ENCODE measurements at regions not wholly inside any gene's neighbourhood (a gene's known extent, or its start where the extent isn't known, plus 50 kb on each side); places are given as distances from the start of the nearest gene placed in this dataset.

- DNase-seq = no peak
These were observed 51.9 kb upstream of the DBX2 start for GRCh38 chr12:45102818-45103217.

DNA sequence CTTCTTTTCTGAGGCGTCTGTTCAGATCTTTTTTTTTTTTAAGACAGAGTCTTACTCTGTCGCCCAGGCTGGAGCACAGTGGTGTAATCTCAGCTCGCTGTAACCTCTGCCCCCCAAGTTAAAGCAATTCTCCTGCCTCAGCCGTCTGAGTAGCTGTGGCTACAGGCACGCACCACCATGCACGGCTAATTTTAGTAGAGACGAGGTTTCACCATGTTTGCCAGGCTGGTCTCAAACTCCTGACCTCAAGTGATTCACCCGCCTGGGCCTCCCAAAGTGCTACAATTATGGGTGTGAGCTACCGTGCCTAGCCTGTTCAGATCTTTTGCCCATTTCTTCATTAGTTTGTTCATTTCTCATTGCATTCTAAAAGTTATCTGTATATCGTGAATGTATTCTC is 55.1 kb upstream of the DBX2 start:
- DNase-seq = no peak

- DNase-seq = no peak
These were observed 61.4 kb upstream of the DBX2 start for GRCh38 chr12:45112306-45112705.

GRCh38 chr12:45121224-45121623 is 70.3 kb upstream of the DBX2 start:
- DNase-seq = no peak

- peak; percentile 32 to 56 for DNase-seq
These were observed 72.0 kb upstream of the DBX2 start for GRCh38 chr12:45122768-45123380.

GRCh38 chr12:45124485-45125155 is 73.7 kb upstream of the DBX2 start:
- no peak for DNase-seq

GRCh38 chr12:45125997-45126396 is 75.1 kb upstream of the DBX2 start:
- no peak for DNase-seq

- no peak for DNase-seq
These were observed 77.7 kb upstream of the DBX2 start for GRCh38 chr12:45128637-45129036.

DNA sequence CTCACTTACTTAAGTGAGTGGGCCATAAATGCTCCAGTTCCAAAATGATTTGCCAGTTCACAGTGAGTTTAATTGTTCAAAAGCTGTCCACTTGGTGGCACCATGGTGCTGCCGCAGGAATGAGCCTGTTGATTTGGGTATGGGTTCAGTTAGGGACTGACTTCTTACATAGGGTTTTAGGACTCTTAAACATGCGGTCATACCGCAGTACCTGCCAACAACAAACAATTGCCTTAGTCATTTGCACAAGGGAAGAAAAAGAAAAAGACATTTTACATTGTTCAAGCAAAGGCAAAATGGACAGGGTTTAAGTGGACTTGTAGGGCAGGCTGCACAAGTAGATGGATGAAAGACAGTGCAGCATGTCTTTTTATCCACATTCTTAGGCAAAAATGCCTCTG is 80.0 kb upstream of the DBX2 start:
- DNase-seq = peak; percentile 64

DNA sequence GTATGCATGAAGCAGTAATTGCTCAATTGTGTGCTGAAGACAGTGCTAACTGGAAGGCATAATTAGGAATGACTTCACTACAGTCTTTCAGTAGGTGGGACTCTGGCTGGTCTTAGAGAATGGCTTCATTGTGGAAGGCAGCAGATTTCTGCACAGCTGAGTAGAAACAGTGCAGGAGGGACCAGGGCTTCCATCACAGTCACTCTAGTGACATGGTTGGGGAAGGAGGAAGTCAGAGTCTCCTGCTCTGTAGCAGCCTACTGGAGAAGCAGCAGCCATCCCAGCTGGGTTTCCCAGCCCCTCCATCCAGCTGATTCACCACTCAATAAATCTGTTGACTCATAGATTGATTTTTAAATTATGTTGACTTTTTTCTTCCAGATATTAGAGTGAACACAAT is 80.6 kb upstream of the DBX2 start:
- no peak for DNase-seq

GRCh38 chr12:45138609-45139008 is 77.3 kb upstream of the ANO6 start:
- DNase-seq = no peak

GRCh38 chr12:45148006-45148405 is 67.9 kb upstream of the ANO6 start:
- DNase-seq = no peak

- DNase-seq = no peak
These were observed 67.3 kb upstream of the ANO6 start for GRCh38 chr12:45148619-45149018.

DNA sequence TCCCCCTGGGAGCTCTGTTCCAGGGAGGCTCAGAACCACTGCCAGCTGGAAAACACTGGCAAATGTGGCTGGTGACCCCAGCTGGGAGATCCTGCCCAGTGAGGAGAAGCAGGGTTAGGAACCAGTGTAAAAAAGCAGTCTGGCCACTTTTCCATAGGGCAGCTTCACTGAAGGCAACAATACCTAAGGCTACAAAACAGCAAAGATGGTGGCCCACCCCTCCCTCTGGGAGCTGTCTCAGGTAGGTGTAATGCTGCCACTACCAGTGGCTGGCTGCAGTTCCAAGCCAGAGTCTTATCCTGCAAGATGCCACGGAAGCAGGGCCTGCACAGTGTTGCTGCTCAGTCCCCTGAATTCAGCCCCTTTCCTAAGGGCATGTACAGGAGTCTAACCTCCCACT is 50.6 kb upstream of the ANO6 start:
- DNase-seq = no peak

DNA sequence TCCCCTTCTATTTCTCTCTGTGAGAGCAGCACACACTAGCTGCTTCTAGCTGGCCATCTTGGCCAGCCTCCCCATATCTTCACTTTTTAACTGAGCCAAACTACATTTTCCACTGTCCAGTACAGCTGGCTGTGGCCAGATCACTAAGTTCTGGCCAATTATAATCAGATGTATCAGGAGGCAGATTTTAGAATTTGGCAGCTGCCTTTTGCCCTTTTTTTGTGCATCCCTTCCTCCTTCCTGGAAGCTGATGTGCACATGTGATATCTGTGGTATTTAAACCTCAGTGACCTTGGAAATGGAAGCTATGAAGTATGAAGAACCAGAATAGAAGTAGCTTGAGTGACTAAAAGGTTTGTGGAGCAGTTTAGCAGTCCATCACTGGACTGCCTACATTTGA is 49.8 kb upstream of the ANO6 start:
- DNase-seq = no peak

Data from NCI-H2081 (cell line).